ENCODE measurements at regions not wholly inside any gene's neighbourhood (a gene's known extent, or its start where the extent isn't known, plus 50 kb on each side); places are given as distances from the start of the nearest gene placed in this dataset.
"Not testable (repeated sequence)": the region's sequence is repeated elsewhere in the genome, so short reads cannot be mapped to it uniquely, and the experiment has no call there.

DNA sequence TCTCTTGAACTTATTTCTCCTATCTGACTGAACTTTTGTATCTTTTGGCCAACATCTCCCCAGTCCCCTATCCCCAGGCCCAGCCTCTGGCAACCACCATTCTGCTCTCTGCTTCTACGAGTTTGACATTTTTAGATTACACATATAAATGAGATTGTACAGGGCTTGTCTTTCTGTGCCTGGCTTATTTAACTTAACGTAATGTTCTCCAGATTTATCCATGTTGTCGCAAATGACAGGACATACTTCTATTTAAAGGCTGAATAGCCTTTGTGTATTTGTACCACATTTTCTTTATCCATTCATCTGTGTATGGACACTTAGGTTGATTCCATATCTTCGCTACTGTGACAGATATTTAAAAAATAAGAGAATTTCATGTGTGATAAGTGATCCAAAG is 98.6 kb downstream of the LSMEM1 start:
- Histone ChIP-seq H3K27me3 (no peaks in the 10 kb centered on the region), H3K4me3 (no peak overlapping the region), H3K4me1 (no peaks in the 10 kb centered on the region), H3K27ac (no peak overlapping the region), H3K9me3 (no peaks in the 10 kb centered on the region), H3K36me3 (no peaks in the 10 kb centered on the region)
- TF ChIP-seq POLR2AphosphoS5 (IDR thresholded peaks at IDR 0.05) (no peak), POLR2A (IDR thresholded peaks at IDR 0.05) (no peak), EP300 (IDR thresholded peaks at IDR 0.05) (no peak)
- TF ChIP-seq, protein P1, sequence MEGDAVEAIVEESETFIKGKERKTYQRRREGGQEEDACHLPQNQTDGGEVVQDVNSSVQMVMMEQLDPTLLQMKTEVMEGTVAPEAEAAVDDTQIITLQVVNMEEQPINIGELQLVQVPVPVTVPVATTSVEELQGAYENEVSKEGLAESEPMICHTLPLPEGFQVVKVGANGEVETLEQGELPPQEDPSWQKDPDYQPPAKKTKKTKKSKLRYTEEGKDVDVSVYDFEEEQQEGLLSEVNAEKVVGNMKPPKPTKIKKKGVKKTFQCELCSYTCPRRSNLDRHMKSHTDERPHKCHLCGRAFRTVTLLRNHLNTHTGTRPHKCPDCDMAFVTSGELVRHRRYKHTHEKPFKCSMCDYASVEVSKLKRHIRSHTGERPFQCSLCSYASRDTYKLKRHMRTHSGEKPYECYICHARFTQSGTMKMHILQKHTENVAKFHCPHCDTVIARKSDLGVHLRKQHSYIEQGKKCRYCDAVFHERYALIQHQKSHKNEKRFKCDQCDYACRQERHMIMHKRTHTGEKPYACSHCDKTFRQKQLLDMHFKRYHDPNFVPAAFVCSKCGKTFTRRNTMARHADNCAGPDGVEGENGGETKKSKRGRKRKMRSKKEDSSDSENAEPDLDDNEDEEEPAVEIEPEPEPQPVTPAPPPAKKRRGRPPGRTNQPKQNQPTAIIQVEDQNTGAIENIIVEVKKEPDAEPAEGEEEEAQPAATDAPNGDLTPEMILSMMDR (IDR thresholded peaks at IDR 0.05): no peak
- ATAC-seq (ENCODE audit: low FRiP score in 2 of 2): no peak
- no peak for DNase-seq
- 92 to 100% methylated on average over 4 of the region's 4 CpGs for WGBS, 2 donors

GRCh38 chr7:112580717-112581435 is 100.1 kb downstream of the LSMEM1 start:
- Histone ChIP-seq H3K4me3 (no peak overlapping the region), H3K27ac (no peak overlapping the region), H3K4me1 (no peaks in the 10 kb centered on the region), H3K9me3 (no peaks in the 10 kb centered on the region), H3K36me3 (no peaks in the 10 kb centered on the region), H3K27me3 (no peaks in the 10 kb centered on the region)
- TF ChIP-seq POLR2AphosphoS5 (IDR thresholded peaks at IDR 0.05): no peak
- TF ChIP-seq EP300 (IDR thresholded peaks at IDR 0.05): no peak
- TF ChIP-seq POLR2A (IDR thresholded peaks at IDR 0.05): no peak
- TF ChIP-seq, protein P1 (IDR thresholded peaks at IDR 0.05): no peak
- DNase-seq (no peak), ATAC-seq (ENCODE audit: low FRiP score in 2 of 2) (no peak)
- WGBS, 2 donors: 75% methylated on average over 5 of the region's 5 CpGs

DNA sequence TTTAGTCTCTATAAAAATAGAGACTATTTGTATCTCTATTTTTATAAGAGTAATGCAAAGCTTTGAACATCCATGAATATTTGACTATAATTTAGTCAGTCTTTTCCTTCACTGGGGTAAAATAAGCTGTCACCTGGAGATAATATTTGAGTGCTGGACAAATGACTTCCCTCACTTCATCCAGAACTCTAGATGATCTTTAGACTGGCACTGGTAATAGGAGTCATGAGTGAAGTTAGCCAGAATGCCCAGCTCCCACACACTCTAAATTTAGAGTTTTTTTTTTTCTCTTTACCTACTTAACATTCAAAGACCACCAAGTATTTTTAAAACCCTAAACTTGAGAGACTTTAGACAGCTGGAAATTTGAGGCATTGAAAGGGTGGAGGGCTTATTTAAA is 100.7 kb downstream of the LSMEM1 start:
- no peaks in the 10 kb centered on the region for H3K4me1 ChIP-seq
- H3K36me3 ChIP-seq: no peaks in the 10 kb centered on the region
- DNase-seq (no peak), ATAC-seq (ENCODE audit: low FRiP score in 2 of 2) (no peak)
- no peak overlapping the region for H3K27ac ChIP-seq
- H3K27me3 ChIP-seq: no peaks in the 10 kb centered on the region
- TF ChIP-seq POLR2A (IDR thresholded peaks at IDR 0.05) (no peak), POLR2AphosphoS5 (IDR thresholded peaks at IDR 0.05) (no peak), EP300 (IDR thresholded peaks at IDR 0.05) (no peak)
- TF ChIP-seq, protein P1 (IDR thresholded peaks at IDR 0.05): no peak
- H3K9me3 ChIP-seq: no peaks in the 10 kb centered on the region
- no peak overlapping the region for H3K4me3 ChIP-seq

DNA sequence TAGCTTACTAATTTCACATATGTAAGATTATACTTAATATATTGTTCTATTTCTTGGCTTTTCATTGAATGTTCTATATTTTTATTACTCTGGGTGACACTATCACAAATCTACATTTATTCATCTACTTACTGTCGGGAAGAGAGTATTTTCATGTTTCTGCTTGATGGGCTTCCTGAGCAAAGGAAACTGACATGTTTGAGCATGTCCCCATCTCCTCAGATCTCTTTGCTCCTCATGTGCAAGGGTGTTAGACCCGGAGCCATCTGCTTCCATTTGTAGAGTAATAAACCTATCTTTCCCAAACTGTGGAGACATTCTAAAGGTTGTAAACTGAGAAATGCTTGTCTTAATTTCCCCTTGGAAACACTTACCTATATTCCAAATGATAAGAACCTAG is 103.5 kb downstream of the LSMEM1 start:
- Histone ChIP-seq H3K36me3 (no peaks in the 10 kb centered on the region), H3K27me3 (no peaks in the 10 kb centered on the region), H3K4me1 (no peaks in the 10 kb centered on the region), H3K27ac (no peak overlapping the region), H3K4me3 (no peak overlapping the region), H3K9me3 (no peaks in the 10 kb centered on the region)
- no peak for ATAC-seq (ENCODE audit: low FRiP score in 2 of 2)
- no peak for DNase-seq
- no peak for TF ChIP-seq POLR2AphosphoS5 (IDR thresholded peaks at IDR 0.05)
- no peak for TF ChIP-seq POLR2A (IDR thresholded peaks at IDR 0.05)
- TF ChIP-seq, protein P1 (IDR thresholded peaks at IDR 0.05): no peak
- no peak for TF ChIP-seq EP300 (IDR thresholded peaks at IDR 0.05)
- WGBS, 2 donors: 71 to 74% methylated on average over 2 of the region's 2 CpGs

DNA sequence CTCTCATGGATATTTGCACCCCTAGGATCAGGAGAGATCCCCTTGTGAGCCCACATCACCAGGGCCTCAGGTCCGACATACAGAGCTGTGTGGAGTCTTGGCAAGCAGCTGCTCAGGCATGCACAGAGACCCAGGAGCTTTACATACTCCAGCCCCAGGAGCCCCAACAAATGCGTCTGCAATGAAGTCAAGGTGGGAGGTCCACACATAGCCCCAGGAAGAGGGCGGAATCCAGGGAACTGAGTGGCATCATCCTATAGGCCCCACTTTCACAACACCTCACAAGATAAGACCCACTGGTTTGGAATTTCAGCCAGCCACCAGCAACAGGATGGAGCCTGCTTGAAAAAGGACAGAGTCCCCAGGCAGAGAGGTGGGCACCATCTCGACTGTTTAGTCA is 106.7 kb downstream of the LSMEM1 start:
- H3K27me3 ChIP-seq: no peaks in the 10 kb centered on the region
- TF ChIP-seq POLR2A (IDR thresholded peaks at IDR 0.05) (no peak), POLR2AphosphoS5 (IDR thresholded peaks at IDR 0.05) (no peak), EP300 (IDR thresholded peaks at IDR 0.05) (no peak)
- TF ChIP-seq, protein P1 (IDR thresholded peaks at IDR 0.05): no peak
- no peak overlapping the region for H3K4me3 ChIP-seq
- WGBS, 2 donors: 85 to 88% methylated on average over 3 of the region's 4 CpGs
- no peaks in the 10 kb centered on the region for H3K4me1 ChIP-seq
- no peak for DNase-seq
- ATAC-seq (ENCODE audit: low FRiP score in 2 of 2): no peak
- no peak overlapping the region for H3K27ac ChIP-seq
- H3K36me3 ChIP-seq: no peaks in the 10 kb centered on the region
- no peaks in the 10 kb centered on the region for H3K9me3 ChIP-seq

GRCh38 chr7:112592565-112593263 is 111.9 kb downstream of the LSMEM1 start:
- WGBS, 2 donors: 63 to 80% methylated on average over 4 of the region's 4 CpGs
- not testable (repeated sequence) for H3K4me1 ChIP-seq; ATAC-seq (ENCODE audit: low FRiP score in 2 of 2); H3K27me3 ChIP-seq; H3K27ac ChIP-seq; H3K4me3 ChIP-seq; H3K36me3 ChIP-seq; H3K9me3 ChIP-seq; DNase-seq

All from upper lobe of left lung (tissue), 6 donors.